PFSK-1 (cell line): ENCODE measurements at regions not wholly inside any gene's neighbourhood (a gene's known extent, or its start where the extent isn't known, plus 50 kb on each side); places are given as distances from the start of the nearest gene placed in this dataset.

ENCODE experiments used
- REST ChIP-seq, 2 experiments: IDR thresholded peaks; 2 replicates each; pipeline versions ENCODE4 v1.6.1 to v1.8.0; 2011 to 2012; ENCODE audit warnings: low read depth in 2 of 2, low read length in 2 of 2, control low read depth in 1 of 2, inconsistent platforms in 1 of 2, mild to moderate bottlenecking in 1 of 2, moderate library complexity in 1 of 2; ENCODE audit not compliant: insufficient read depth in 1 of 2
- SIN3A ChIP-seq: IDR thresholded peaks from 2 replicates; pipeline ENCODE4 v1.6.1; 2012; ENCODE audit warnings: mild to moderate bottlenecking, low read length, moderate library complexity, borderline replicate concordance; ENCODE audit not compliant: insufficient read depth

- no peak for TF ChIP-seq REST (IDR thresholded peaks at IDR 0.05; ENCODE audit: insufficient read depth in 1 of 2, low read depth in 2 of 2, low read length in 2 of 2)
- TF ChIP-seq SIN3A, result no peak
Observed at GRCh38 chr2:45203400-45203799, 194.1 kb upstream of the SIX2 start.
